Mesodermal cell (in vitro differentiated cells): ENCODE measurements at regions not wholly inside any gene's neighbourhood (a gene's known extent, or its start where the extent isn't known, plus 50 kb on each side); places are given as distances from the start of the nearest gene placed in this dataset.
"Not testable (repeated sequence)": the region's sequence is repeated elsewhere in the genome, so short reads cannot be mapped to it uniquely, and the experiment has no call there.

Experiments used
- H3K27ac ChIP-seq: 2 replicates; pipeline ENCODE4 v1.7.0; 2013; ENCODE audit warnings: mild to moderate bottlenecking, low read depth, low read length, moderate library complexity; ENCODE audit not compliant: severe bottlenecking
- H3K36me3 ChIP-seq: 2 replicates; pipeline ENCODE4 v1.7.1; 2013; ENCODE audit warnings: mild to moderate bottlenecking, low read length, moderate library complexity; ENCODE audit not compliant: control insufficient read depth, insufficient read depth
- H3K4me1 ChIP-seq: one replicate; pipeline ENCODE4 v1.7.1; 2013; ENCODE audit warnings: mild to moderate bottlenecking, low read length; ENCODE audit not compliant: insufficient read depth, control insufficient read depth, poor library complexity, severe bottlenecking
- H3K4me3 ChIP-seq: 2 replicates; pipeline ENCODE4 v1.7.0; 2013; ENCODE audit warnings: low read length, control low read depth, mild to moderate bottlenecking; ENCODE audit not compliant: insufficient read depth, poor library complexity, severe bottlenecking; ENCODE audit errors: extremely low read depth
- H3K9me3 ChIP-seq: 2 replicates; pipeline ENCODE4 v1.7.1; 2013; ENCODE audit warnings: mild to moderate bottlenecking, low read length, moderate library complexity; ENCODE audit not compliant: control insufficient read depth
- WGBS, 2 experiments: methylation state at CpG; one replicate each; pipeline ENCODE4 v1.1.5; 2013; ENCODE audit warnings: missing lambda C conversion rate in 2 of 2; ENCODE audit not compliant: insufficient coverage in 2 of 2; 5-methylcytosine and 5-hydroxymethylcytosine counted together

- WGBS, 2 experiments = 13 to 78% methylated on average over 3 to 4 of the region's 7 CpGs
- no peaks in the 10 kb centered on the region for H3K36me3 ChIP-seq
- H3K4me3 ChIP-seq = no peak overlapping the region
- H3K9me3 ChIP-seq = no peaks in the 10 kb centered on the region
- H3K27ac ChIP-seq = no peak overlapping the region
- H3K4me1 ChIP-seq = no peaks in the 10 kb centered on the region
Observed at GRCh38 chr16:6725634-6726331, 606.9 kb upstream of the RBFOX1 start.

- not testable (repeated sequence) for H3K27ac ChIP-seq, H3K9me3 ChIP-seq, H3K4me3 ChIP-seq, H3K4me1 ChIP-seq, H3K36me3 ChIP-seq
- WGBS, 2 experiments = 83 to 84% methylated on average over 6 to 10 of the region's 10 CpGs
Observed at GRCh38 chr16:6725206-6725605, 607.4 kb upstream of the RBFOX1 start.

GRCh38 chr16:6722786-6723185 is 609.9 kb upstream of the RBFOX1 start:
- no peak overlapping the region for H3K27ac ChIP-seq
- no peaks in the 10 kb centered on the region for H3K4me1 ChIP-seq
- H3K36me3 ChIP-seq = no peaks in the 10 kb centered on the region
- 45 to 52% methylated on average over 1 to 3 of the region's 3 CpGs for WGBS, 2 experiments
- H3K9me3 ChIP-seq = no peaks in the 10 kb centered on the region
- H3K4me3 ChIP-seq = no peak overlapping the region

- Histone ChIP-seq H3K36me3 (no peaks in the 10 kb centered on the region), H3K4me1 (no peaks in the 10 kb centered on the region), H3K27ac (no peak overlapping the region), H3K4me3 (no peak overlapping the region), H3K9me3 (peaks cover 3% of the 10 kb centered on the region)
- whole genome bisulfite sequencing, 2 experiments = 54 to 56% methylated on average over 3 of the region's 3 CpGs
Observed at GRCh38 chr16:6714510-6714909, 618.1 kb upstream of the RBFOX1 start.

- H3K4me3 ChIP-seq = no peak overlapping the region
- no peak overlapping the region for H3K27ac ChIP-seq
- WGBS, 2 experiments = 81 to 95% methylated on average over 4 to 9 of the region's 9 CpGs
- no peaks in the 10 kb centered on the region for H3K36me3 ChIP-seq
- H3K9me3 ChIP-seq = peaks cover 3% of the 10 kb centered on the region
- H3K4me1 ChIP-seq = no peaks in the 10 kb centered on the region
Observed at GRCh38 chr16:6709736-6710135, 622.9 kb upstream of the RBFOX1 start.

GRCh38 chr16:6708576-6709215 is 623.9 kb upstream of the RBFOX1 start:
- no peaks in the 10 kb centered on the region for H3K36me3 ChIP-seq
- no peak overlapping the region for H3K4me3 ChIP-seq
- peaks cover 3% of the 10 kb centered on the region for H3K9me3 ChIP-seq
- no peak overlapping the region for H3K27ac ChIP-seq
- no peaks in the 10 kb centered on the region for H3K4me1 ChIP-seq
- 88 to 100% methylated on average over 1 to 2 of the region's 5 CpGs for WGBS, 2 experiments

GRCh38 chr16:6704306-6704930 is 628.2 kb upstream of the RBFOX1 start:
- Histone ChIP-seq H3K36me3 (no peaks in the 10 kb centered on the region), H3K9me3 (no peaks in the 10 kb centered on the region), H3K4me3 (no peak overlapping the region), H3K4me1 (no peaks in the 10 kb centered on the region), H3K27ac (no peak overlapping the region)
- WGBS, 2 experiments = 64 to 66% methylated on average over 6 of the region's 7 CpGs

- Histone ChIP-seq H3K4me3 (no peak overlapping the region), H3K27ac (no peak overlapping the region), H3K36me3 (no peaks in the 10 kb centered on the region), H3K9me3 (no peaks in the 10 kb centered on the region), H3K4me1 (no peaks in the 10 kb centered on the region)
- WGBS, 2 experiments = 80% methylated on average over 1 of the region's 3 CpGs; no CpG with 5 or more reads in 1 of the 2 experiments
Observed at GRCh38 chr16:6701096-6701495, 631.5 kb upstream of the RBFOX1 start.

- H3K9me3 ChIP-seq = no peaks in the 10 kb centered on the region
- no peak overlapping the region for H3K4me3 ChIP-seq
- no peaks in the 10 kb centered on the region for H3K36me3 ChIP-seq
- no peaks in the 10 kb centered on the region for H3K4me1 ChIP-seq
- 85 to 94% methylated on average over 3 to 5 of the region's 7 CpGs for WGBS, 2 experiments
- H3K27ac ChIP-seq = no peak overlapping the region
Observed at GRCh38 chr16:6698548-6698947, 634.1 kb upstream of the RBFOX1 start.

GRCh38 chr16:6695666-6696065 is 637.0 kb upstream of the RBFOX1 start:
- WGBS, 2 experiments = 100% methylated on average over 1 of the region's 3 CpGs; no CpG with 5 or more reads in 1 of the 2 experiments
- Histone ChIP-seq H3K4me1 (no peaks in the 10 kb centered on the region), H3K36me3 (no peaks in the 10 kb centered on the region), H3K9me3 (no peaks in the 10 kb centered on the region), H3K4me3 (no peak overlapping the region), H3K27ac (no peak overlapping the region)

GRCh38 chr16:6694636-6695035 is 638.0 kb upstream of the RBFOX1 start:
- no peak overlapping the region for H3K27ac ChIP-seq
- H3K4me1 ChIP-seq = no peaks in the 10 kb centered on the region
- H3K36me3 ChIP-seq = no peaks in the 10 kb centered on the region
- 74% methylated on average over 6 of the region's 6 CpGs for WGBS, 2 experiments
- H3K4me3 ChIP-seq = no peak overlapping the region
- H3K9me3 ChIP-seq = no peaks in the 10 kb centered on the region
